Astrocyte of the spinal cord (primary cell): ENCODE measurements at regions not wholly inside any gene's neighbourhood (a gene's known extent, or its start where the extent isn't known, plus 50 kb on each side); places are given as distances from the start of the nearest gene placed in this dataset.

Source experiments
- DNase-seq: peaks from one replicate; pipeline ENCODE4 v3.0.0; 2011; ENCODE audit warnings: low read depth, low spot score
- H3K4me3 ChIP-seq: 2 replicates; pipeline ENCODE4 v1.5.1; 2011; ENCODE audit warnings: low read depth, mild to moderate bottlenecking, low read length, moderate library complexity
- in situ Hi-C: cut with HindIII; loops from 2 replicates; pipeline ENCODE4 v1.10.0; 2017; ENCODE audit warnings: low sequenced_read_pairs
- TF ChIP-seq, protein P1 (sequence below): IDR thresholded peaks from 2 replicates; pipeline ENCODE4 v1.5.1; 2012; ENCODE audit warnings: low read depth, mild to moderate bottlenecking, low read length, inconsistent platforms

DNA sequence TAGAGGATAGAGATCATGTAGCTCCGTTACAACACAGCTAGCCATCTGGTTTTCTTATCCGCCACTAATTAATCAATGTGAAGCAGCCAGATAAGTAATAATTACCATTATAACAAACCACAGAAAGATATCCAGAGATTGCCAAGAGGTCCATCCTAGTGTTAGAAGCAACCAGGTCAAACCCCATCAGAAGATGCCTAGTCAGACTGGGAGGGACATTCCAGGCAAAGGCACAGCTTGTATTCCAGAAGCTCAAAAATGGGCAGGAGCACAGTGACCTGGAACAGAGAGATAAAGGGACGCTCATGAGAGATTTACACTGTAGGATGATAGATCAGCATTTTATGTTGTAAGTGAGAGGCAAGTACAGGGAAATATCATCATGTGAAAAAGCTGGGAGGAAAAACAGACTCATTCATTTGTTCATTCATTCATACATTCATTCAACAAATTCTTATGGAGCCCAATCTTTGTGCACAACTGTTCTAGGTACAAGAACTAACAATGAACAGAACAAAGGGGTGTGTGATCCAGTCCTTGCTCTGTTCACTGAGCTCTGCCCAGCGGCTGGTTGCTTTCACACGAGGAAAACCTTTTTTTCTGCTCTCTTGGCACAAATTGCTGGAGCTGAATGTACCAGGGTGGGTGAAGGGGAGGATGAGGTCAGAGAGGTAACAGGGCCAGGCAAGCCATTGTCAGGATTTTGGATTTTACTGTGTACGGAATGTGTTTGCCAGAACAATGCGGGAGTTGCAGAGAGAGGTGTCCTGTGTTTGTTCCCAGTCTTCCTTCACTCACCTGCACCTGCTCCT lies 240.8 kb upstream of the FGGY start:
- in situ Hi-C loops, result no loop called here
- no peak for DNase-seq
- TF ChIP-seq, protein P1, sequence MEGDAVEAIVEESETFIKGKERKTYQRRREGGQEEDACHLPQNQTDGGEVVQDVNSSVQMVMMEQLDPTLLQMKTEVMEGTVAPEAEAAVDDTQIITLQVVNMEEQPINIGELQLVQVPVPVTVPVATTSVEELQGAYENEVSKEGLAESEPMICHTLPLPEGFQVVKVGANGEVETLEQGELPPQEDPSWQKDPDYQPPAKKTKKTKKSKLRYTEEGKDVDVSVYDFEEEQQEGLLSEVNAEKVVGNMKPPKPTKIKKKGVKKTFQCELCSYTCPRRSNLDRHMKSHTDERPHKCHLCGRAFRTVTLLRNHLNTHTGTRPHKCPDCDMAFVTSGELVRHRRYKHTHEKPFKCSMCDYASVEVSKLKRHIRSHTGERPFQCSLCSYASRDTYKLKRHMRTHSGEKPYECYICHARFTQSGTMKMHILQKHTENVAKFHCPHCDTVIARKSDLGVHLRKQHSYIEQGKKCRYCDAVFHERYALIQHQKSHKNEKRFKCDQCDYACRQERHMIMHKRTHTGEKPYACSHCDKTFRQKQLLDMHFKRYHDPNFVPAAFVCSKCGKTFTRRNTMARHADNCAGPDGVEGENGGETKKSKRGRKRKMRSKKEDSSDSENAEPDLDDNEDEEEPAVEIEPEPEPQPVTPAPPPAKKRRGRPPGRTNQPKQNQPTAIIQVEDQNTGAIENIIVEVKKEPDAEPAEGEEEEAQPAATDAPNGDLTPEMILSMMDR, result no peak
- no peak overlapping the region for H3K4me3 ChIP-seq

DNA sequence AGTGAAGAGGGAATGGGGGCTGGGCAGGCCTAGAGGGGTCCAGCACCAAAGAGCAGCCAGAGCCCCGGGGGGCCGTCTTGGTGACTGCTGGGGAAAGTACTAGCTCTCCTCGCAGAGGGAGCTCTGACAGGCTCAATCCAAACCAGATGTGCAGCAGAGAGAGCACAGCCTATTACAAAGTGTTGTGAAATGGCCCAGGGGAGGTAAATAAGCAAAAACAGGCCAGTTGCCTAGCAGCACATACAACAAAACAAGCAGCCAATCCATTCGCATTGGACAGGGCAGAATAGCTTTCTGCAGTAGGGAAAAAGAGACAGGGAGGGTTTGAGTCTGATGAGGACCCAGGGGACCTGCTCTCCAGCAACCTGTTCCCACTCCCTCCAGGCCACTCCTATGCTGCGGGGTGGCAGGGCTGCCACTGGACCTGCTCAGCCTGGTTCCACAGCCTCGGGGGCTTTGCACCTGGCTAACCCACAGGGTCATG lies 239.6 kb upstream of the FGGY start:
- in situ Hi-C loops, result no loop called here
- TF ChIP-seq, protein P1, result no peak
- H3K4me3 ChIP-seq, result no peak overlapping the region
- peak; percentile 91 for DNase-seq

- in situ Hi-C loops, result no loop called here
- TF ChIP-seq, protein P1, result no peak
- DNase-seq, result no peak
- no peak overlapping the region for H3K4me3 ChIP-seq
These were observed 239.1 kb upstream of the FGGY start for GRCh38 chr1:59057796-59058195.

- in situ Hi-C loops, result no loop called here
- no peak overlapping the region for H3K4me3 ChIP-seq
- no peak for DNase-seq
- TF ChIP-seq, protein P1, result no peak
These were observed 238.0 kb upstream of the FGGY start for GRCh38 chr1:59058665-59059439.

- peak; percentile 97 for DNase-seq
- TF ChIP-seq, protein P1, result no peak
- in situ Hi-C loops, result no loop called here
- H3K4me3 ChIP-seq, result peak overlapping the region; percentile 43
These were observed 235.0 kb upstream of the FGGY start for GRCh38 chr1:59061876-59062275.

DNA sequence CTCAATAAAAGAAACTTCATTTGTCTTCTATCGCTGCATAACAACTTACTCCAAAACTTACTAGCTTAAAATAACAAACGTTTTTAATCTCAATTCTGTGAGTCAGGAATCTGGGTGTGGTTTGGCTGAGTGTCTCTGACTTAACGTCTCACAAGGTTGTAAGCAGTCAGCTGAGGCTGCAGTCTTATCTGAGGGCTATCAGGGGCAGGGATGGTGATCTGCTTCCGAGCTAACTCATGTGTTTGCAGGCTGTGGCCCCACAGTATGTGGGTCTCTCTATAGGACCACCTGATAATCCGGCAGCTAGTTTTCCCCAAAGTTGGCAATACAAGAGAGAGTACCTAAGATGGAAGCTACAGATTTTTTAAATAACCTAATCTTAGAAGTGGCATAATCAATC lies 234.2 kb upstream of the FGGY start:
- peak; percentile 79 for DNase-seq
- H3K4me3 ChIP-seq, result no peak overlapping the region
- in situ Hi-C loops, result no loop called here
- TF ChIP-seq, protein P1, result no peak
